HT-29 (cell line): ENCODE measurements at regions not wholly inside any gene's neighbourhood (a gene's known extent, or its start where the extent isn't known, plus 50 kb on each side); places are given as distances from the start of the nearest gene placed in this dataset.
A peak's percentile ranks its signal among the peaks of the same experiment; 100 is the strongest.

Source experiments
- DNase-seq: peaks from one replicate; pipeline ENCODE4 v3.0.0-alpha.2; 2015; ENCODE audit warnings: low spot score

DNA sequence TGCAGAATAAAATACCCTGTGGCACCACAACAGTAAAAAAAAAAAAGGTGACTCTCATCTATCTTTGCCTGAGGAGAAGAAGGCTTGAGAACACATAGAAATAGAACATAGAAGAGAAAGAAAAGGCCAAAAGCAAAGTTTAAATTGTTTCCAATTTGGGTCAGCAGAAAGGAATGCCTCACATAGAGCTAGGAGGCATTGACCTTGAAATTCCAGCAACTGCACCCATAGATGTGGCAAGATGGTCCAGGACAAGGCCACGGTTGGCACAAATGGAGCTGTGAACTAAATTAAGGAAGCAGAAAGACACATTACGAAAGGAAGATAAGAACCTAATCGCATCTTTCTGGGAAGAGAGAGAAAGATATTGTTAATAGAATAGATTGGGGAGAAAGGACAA lies 588.3 kb downstream of the LMO4 start:
- DNase-seq: no peak

GRCh38 chr1:87918398-87918797 lies 589.7 kb downstream of the LMO4 start:
- DNase-seq: no peak

- no peak for DNase-seq
Observed at GRCh38 chr1:87922885-87923284, 594.2 kb downstream of the LMO4 start.

DNA sequence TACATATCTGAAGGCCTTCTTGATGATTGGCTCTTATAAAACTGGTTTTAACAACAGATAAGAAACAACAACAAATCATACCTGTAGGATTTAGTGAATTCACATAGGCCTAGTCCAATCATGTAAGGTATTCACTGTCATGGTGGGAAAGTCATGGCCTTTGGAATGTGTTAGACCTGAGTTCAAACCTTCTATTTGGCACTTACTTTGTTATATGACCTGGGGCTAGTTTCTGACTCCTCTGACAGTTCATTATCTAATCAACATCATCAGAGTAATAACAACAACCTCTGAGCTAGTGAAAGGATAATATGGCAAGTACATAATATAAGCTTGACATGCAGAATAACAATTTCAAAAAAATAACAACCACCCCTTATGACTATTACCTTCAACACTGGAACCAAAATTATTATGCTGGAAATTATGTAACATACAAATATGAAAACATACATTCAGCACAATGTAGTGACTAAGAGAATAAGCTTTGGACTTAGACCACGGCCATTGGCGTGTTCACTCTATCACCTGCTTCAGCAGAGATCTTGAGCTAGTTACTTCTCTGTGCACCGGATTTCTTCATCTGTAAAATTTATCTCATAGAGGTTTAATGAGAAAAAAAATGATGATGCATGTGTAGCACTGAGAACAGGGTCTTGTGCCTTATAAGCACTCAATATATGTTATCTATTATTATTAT lies 597.6 kb downstream of the LMO4 start:
- DNase-seq: no peak

GRCh38 chr1:87926921-87927320 lies 598.2 kb downstream of the LMO4 start:
- no peak for DNase-seq

DNA sequence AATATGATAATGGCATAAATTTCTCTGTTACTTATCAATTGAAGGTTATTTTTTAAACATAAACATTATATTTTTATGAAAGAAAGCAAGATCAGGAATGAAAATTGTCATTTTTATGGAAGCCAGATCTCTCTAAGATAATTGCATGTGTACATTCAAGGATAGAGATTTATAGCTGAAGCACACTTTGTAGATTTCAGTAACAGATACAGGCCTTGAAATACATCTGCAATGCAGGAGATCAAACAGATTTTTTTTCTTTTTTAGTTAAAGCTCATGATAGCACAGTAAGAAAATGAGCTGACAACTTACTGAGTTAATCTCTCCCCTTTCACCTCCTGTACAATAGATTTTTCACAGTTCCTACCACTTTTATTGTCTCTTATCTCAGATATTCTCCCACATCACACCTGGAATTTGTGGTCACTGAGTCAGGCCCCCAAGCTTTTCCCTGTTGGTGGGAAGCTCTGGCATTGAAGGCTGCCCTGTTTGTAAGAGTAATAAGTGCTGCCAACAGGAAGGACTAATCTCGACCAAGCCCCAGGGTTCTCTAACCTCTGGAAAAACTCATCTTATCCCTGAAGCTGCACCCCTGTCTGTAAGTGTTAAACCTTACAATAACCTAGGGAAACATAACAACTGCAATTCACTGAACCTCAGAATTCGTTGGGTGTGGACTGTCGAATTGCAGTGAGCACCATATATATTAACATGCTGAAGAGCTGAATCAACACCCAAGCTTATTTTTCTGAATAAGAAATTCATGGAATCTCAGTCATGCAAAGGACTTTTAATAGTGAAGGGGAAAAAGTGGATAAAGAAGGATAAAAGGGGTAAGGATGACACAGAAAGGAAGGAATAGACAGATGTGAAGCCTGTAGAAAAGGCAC lies 599.0 kb downstream of the LMO4 start:
- peak; percentile 56 for DNase-seq

DNA sequence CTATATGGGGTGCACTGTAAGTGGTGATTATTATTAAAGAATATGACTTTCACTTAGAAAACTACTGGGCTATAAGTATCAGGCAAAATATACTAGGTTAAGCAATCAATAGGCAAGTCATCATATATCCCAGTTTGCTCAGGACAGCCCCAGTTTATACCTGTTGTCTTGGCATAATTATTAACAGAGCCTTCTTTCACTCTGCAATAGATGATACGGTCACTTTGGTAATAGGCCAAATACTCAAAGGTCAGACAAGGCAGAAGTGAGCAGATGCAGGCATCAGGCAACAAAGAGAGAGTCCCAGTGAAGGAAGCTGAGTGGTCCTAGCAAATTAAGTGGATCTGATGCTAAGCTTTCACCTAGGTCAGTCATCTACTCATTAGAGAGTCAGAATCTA lies 599.9 kb downstream of the LMO4 start:
- DNase-seq: peak; percentile 56

GRCh38 chr1:87929906-87930305 lies 601.2 kb downstream of the LMO4 start:
- DNase-seq: no peak

DNA sequence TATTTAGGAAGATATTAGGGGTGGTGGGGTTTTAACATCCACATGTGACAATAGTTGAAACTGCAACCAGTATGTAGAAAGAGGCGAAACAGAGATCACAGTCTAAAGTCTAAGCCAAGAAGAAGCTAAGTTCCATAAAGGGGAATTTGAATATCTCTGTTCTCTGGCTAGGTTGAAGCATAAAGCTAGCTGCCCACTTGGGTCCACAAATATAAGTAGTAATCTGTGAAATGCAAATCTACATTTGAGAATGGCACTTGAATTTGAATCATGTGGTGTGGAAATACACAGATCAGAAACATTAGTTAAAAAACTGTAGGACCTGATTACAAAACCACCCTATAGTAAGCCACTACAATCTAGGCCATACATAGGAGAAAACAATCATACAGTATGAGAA lies 602.1 kb downstream of the LMO4 start:
- DNase-seq: no peak

GRCh38 chr1:87933171-87933570 lies 604.5 kb downstream of the LMO4 start:
- no peak for DNase-seq

DNA sequence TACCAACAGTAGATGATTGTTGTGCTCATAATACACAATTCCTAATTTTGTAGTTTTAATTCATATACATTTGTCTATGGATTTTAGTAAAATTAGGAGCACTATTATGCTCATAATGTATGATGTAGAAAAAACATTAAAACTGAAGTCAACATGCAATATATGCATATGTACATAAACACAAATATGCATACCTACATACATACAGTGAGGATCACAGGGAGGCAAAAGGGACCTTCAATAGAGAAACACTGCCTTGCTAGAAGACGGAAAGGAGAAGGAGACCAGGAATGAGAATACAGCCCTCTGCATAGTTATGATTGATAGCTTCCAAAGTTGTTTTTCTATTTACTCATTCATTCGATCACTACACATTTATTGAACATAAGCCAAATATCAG lies 606.5 kb downstream of the LMO4 start:
- DNase-seq: no peak

DNA sequence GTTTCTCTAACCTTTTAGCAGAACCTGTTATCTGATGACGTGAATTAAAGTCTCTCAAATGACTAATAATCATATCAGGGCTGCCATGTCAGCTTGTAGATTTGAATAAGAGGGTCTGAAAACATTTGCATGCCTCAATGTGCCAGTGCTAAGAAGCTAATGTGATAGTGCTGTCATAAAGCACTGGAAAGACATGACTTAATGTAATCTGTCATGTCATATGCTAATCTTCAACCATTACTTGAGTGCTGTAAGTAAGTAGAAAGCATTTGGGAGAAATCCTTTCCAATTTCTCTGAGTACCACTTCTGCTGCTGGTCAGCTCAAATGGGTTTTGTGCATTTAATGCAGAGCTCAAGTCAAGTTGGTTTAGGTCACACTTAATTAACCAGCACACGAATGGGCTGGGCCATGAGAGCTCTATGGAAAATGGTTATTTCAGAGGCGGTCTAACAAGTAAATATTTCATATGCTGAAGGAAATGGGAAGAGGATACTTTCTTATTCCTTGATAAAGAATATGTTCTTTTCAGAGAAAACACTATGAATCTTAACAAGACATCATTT lies 609.2 kb downstream of the LMO4 start:
- no peak for DNase-seq

- DNase-seq: no peak
Observed at GRCh38 chr1:87938631-87939030, 610.0 kb downstream of the LMO4 start.

- no peak for DNase-seq
Observed at GRCh38 chr1:87939444-87939843, 610.8 kb downstream of the LMO4 start.

DNA sequence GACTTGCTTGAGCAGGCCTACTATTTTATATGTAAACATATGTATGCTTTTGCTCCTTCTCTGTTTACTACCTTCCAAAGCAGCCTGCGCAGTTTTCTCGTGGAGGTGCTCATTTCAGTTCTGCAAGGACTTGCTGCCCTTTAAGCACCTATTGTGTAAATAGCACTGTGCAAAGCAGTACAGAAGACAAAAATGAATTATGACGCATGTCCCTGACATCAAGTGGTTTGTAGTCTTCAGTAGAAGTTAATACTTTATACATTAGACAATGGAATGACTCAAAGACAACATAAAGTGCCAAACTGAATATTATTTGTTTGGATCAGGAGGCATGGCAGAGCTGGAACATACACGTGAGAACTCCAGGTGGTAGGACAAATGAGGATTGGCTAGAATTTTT lies 611.7 kb downstream of the LMO4 start:
- no peak for DNase-seq

GRCh38 chr1:87941337-87941946 lies 612.8 kb downstream of the LMO4 start:
- no peak for DNase-seq

DNA sequence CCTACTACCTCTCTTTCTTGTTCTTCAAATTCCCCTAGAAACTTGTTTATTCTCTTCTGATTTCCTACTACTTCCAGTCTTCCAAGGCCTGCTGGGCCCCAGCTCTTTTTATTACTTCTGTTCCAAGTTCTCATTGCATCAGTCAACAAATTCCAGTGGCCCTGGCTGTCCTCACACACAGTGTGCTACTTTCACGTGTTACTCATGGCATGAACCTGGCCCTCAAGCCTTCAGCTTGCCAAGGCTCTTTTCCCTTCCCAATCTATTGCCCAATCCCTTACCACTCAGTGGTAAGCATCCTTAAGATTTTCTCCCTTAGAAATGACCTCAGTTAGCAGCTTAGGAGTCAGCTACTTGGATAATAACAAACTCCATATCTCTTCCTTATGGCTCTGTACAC lies 613.5 kb downstream of the LMO4 start:
- DNase-seq: no peak

- DNase-seq: no peak
Observed at GRCh38 chr1:87949711-87950110, 621.0 kb downstream of the LMO4 start.

GRCh38 chr1:87950369-87950768 lies 621.7 kb downstream of the LMO4 start:
- no peak for DNase-seq

GRCh38 chr1:87951409-87951808 lies 622.7 kb downstream of the LMO4 start:
- DNase-seq: no peak

DNA sequence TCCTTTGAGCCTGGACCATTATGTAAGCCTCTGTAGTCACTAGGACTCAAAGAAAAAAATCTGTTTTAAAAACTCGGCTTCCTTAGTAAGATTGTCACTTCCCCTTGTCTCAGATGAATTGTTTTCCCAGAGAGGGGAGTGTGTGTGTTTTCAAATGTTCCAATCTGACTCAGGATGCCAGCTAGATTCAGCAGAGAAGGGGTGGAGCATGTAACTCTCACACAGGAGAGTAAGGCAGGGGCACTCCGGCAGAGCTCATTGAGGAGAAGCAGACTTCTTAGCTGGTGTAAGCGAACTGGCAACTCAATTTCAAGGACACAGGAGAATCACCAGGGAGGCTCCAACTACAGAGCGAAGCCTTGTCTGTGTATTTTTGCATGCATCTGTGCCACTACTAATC lies 623.2 kb downstream of the LMO4 start:
- DNase-seq: no peak

DNA sequence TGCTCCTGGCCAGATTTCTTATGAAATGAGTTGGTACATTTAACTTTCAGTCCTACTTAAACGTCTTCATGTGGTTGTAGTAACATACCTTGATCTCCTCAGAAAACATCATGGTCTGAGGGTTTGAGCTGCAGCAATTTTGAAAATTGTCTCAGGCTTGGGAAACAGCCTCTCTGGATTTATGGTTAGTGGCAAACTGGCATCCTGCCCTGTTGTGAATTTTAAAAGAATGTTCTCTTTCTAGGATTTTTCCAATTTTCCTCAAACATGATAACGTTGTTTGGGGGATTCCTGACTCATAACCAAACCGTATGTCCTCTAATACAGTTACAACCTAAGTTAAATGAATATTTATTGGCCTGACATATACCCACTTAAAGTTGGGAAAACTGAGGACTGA lies 624.4 kb downstream of the LMO4 start:
- DNase-seq: no peak
